Sigmoid colon (tissue), 6 donors: ENCODE measurements at regions not wholly inside any gene's neighbourhood (a gene's known extent, or its start where the extent isn't known, plus 50 kb on each side); places are given as distances from the start of the nearest gene placed in this dataset.
"Not testable (repeated sequence)": the region's sequence is repeated elsewhere in the genome, so short reads cannot be mapped to it uniquely, and the experiment has no call there.

ENCODE experiments used
- DNase-seq: peaks from one replicate; pipeline ENCODE4 v3.0.0-alpha.2; 2019
- H3K27ac ChIP-seq, 4 donors: fragments of 200-600 bp; sonication (generic); one replicate each; pipeline ENCODE4 v1.5.1; 2016 to 2019; ENCODE audit warnings: mild to moderate bottlenecking in 1 of 4
- H3K27me3 ChIP-seq, 3 donors: fragments of 200-600 bp; sonication (generic); one replicate each; pipeline ENCODE4 v1.5.1; 2019; ENCODE audit warnings: mild to moderate bottlenecking in 1 of 3
- H3K36me3 ChIP-seq, 4 donors: fragments of 200-600 bp; sonication (generic); one replicate each; pipeline ENCODE4 v1.5.1; 2016 to 2019
- H3K4me1 ChIP-seq, 4 donors: fragments of 200-600 bp; sonication (generic); one replicate each; pipeline ENCODE4 v1.5.1; 2017 to 2019
- H3K4me3 ChIP-seq, 4 donors: fragments of 200-600 bp; sonication (generic); one replicate each; pipeline ENCODE4 v1.5.1; 2017 to 2019; ENCODE audit warnings: mild to moderate bottlenecking in 2 of 4, moderate library complexity in 1 of 4
- H3K9me3 ChIP-seq, 4 donors: fragments of 200-600 bp in 3 of 4; sonication (generic) in 3 of 4; one replicate each; pipeline versions ENCODE4 v1.5.1 to v1.6.1; 2013 to 2019
- CTCF ChIP-seq, 4 experiments: fragments of 450-650 bp in 3 of 4; fragments of 200-600 bp in 1 of 4; IDR thresholded peaks; one replicate each; pipeline ENCODE4 v1.5.1; 2016 to 2019; ENCODE audit warnings: antibody characterized with exemption in 4 of 4, mild to moderate bottlenecking in 3 of 4, moderate library complexity in 2 of 4
- EP300 ChIP-seq, 4 donors: sonication (generic); formaldehyde crosslinking; IDR thresholded peaks; one replicate each; pipeline ENCODE4 v1.6.1; 2017; ENCODE audit warnings: antibody characterized with exemption in 4 of 4
- POLR2A ChIP-seq, 2 donors: fragments of 450-650 bp; IDR thresholded peaks; one replicate each; pipeline ENCODE4 v1.6.1; 2016; ENCODE audit warnings: antibody characterized with exemption in 2 of 2, mild to moderate bottlenecking in 2 of 2, moderate library complexity in 2 of 2
- POLR2AphosphoS5 ChIP-seq, 4 donors: sonication (generic); formaldehyde crosslinking; IDR thresholded peaks; one replicate each; pipeline ENCODE4 v1.6.1; 2017; ENCODE audit warnings: antibody characterized with exemption in 4 of 4
- WGBS, 2 donors: extraction: QIAGEN DNeasy Blood & Tissue Kit; methylation state at CpG; one replicate each; pipeline ENCODE4 v1.1.7; 2013; 5-methylcytosine and 5-hydroxymethylcytosine counted together
- intact Hi-C: fragments of 100-400 bp; cut with DNase I; formaldehyde crosslinking; loops from one replicate; pipeline ENCODE4 v1.15.1; 2023
- donor health status: healthy with polysubstance abuse.
- donor health status: healthy.

DNA sequence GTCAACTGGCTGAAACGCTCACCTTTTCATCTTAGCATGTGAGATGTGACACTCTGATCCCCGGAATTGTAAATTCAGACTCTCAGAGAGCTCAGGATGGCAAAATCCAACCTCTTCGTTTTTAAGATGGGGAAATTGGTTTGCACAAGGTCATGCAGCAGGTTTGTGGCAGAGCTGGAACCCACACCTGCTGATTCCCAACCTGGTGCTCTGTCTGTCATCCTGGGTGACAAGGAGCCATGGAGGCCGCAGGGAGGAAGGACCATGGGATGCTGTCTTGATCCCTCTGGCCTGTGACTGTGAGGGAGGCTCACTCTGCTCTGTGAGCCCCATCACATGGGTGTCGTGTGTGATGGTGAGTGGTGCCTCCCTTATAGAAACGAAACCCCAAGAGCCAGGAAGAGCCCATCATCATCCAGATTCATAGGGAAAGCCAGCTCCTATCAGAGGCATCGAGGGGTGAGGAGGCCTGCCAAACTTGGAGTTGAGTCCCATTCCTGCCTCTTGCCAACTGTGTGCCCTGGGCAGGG, 87.4 kb upstream of the SYT13 start:
- intact Hi-C loops = loop anchor here (5.0 kb wide), 2 partner anchors 284 to 399 kb away; no protein-coding TSS in a partner anchor
- 83 to 88% methylated on average over 7 of the region's 7 CpGs for WGBS, 2 donors
- Histone ChIP-seq H3K27me3 (peaks cover 0 to 24% (median 8%) of the 10 kb centered on the region in 3 donors), H3K4me3 (no peak overlapping the region), H3K9me3 (no peaks in the 10 kb centered on the region), H3K36me3 (no peaks in the 10 kb centered on the region), H3K27ac (no peak overlapping the region), H3K4me1 (peaks cover 0 to 5% (median 2%) of the 10 kb centered on the region in 4 donors)
- no peak for DNase-seq
- TF ChIP-seq CTCF (IDR thresholded peaks at IDR 0.05) (no peak), EP300 (IDR thresholded peaks at IDR 0.05) (no peak), POLR2AphosphoS5 (IDR thresholded peaks at IDR 0.05) (no peak), POLR2A (IDR thresholded peaks at IDR 0.05) (no peak)

- not testable (repeated sequence) for H3K4me1 ChIP-seq, DNase-seq, H3K9me3 ChIP-seq, H3K27ac ChIP-seq, H3K4me3 ChIP-seq, H3K36me3 ChIP-seq
- intact Hi-C loops = loop anchor here (5.0 kb wide), 2 partner anchors 285 to 400 kb away; no protein-coding TSS in a partner anchor
- WGBS, 2 donors = 52 to 78% methylated on average over 16 of the region's 16 CpGs
- H3K27me3 ChIP-seq = peaks cover 0 to 24% (median 8%) of the 10 kb centered on the region in 3 donors
These were observed 86.3 kb upstream of the SYT13 start for GRCh38 chr11:45372414-45372813.

DNA sequence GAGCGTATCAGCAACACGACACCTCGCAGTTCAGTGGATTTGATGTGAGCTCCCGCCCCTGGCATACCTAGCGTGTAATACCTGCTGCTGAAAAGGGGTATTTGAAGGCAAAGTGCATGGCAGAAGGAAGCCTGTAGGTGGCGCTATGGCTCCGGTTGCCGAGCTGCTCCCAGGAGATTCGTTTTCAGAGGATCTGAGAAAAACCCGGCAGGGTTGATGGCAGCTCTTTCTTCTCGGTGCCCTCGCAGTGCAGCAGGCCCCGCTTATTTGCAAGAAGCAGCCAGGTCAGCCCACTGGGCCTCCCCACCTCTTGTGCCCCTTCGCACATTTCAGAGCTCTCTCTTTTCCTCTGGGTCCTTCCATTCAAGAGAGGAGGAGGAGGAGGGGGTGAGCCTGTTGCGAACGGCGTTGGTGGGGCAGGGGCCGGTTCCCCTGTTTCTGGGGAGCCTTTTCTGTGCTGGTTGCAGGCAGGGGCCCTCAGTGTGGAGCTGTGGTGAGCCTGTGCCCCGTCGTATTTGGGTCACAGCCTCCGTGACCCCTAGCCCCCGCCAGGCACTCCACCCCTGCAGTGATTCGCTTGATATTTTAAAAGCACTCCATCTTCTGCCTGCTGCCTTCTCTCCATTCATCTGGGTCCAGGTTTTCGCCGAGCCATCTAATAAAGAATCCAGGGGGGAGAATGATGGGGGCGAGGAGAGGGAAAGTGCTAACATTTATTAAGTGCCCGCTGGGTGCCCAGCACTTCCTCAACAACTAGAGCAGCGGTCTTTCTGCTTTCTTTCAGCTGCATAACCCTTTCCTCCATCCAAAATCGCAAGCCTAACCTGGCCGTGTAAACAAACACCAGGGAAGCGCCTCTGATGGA, 85.3 kb upstream of the SYT13 start:
- H3K27me3 ChIP-seq = peaks cover 0 to 24% (median 8%) of the 10 kb centered on the region in 3 donors
- 28 to 31% methylated on average over 31 of the region's 31 CpGs for WGBS, 2 donors
- no peak for DNase-seq
- H3K9me3 ChIP-seq = no peaks in the 10 kb centered on the region
- H3K27ac ChIP-seq = no peak overlapping the region
- H3K36me3 ChIP-seq = no peaks in the 10 kb centered on the region
- intact Hi-C loops = loop anchor here (5.0 kb wide), 2 partner anchors 286 to 401 kb away; no protein-coding TSS in a partner anchor
- no peak overlapping the region for H3K4me3 ChIP-seq
- peaks cover 0 to 5% (median 2%) of the 10 kb centered on the region in 4 donors for H3K4me1 ChIP-seq
- no peak for TF ChIP-seq POLR2AphosphoS5 (IDR thresholded peaks at IDR 0.05)
- TF ChIP-seq POLR2A (IDR thresholded peaks at IDR 0.05) = no peak
- peak in 3 of 4 experiments; percentile 57 to 78 (median 72) for TF ChIP-seq CTCF (IDR thresholded peaks at IDR 0.05)
- TF ChIP-seq EP300 (IDR thresholded peaks at IDR 0.05) = no peak

DNA sequence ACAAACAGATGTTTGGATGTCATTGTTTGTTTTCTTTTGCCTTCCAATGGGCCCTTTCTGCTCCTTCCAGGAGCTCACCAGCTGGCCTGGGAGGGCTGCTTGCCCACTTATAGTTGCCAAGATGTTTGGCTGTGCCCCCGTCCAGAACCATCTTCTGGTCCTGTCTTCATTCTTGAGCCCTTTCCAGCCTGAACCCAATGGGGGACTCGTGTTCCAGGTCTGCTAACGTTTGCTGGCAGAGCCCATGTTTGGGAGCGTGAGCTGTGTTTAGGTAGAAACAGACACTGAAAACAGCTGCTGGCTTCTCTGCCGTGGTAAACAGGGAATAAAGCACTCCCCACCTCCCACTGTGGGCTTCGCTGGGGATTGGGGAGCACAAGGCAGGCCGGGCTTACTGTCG, 83.2 kb upstream of the SYT13 start:
- Histone ChIP-seq H3K27ac (no peak overlapping the region), H3K4me3 (no peak overlapping the region), H3K4me1 (peaks cover 0 to 5% (median 2%) of the 10 kb centered on the region in 4 donors), H3K9me3 (no peaks in the 10 kb centered on the region), H3K27me3 (peaks cover 0 to 24% (median 8%) of the 10 kb centered on the region in 3 donors), H3K36me3 (no peaks in the 10 kb centered on the region)
- 64 to 68% methylated on average over 8 of the region's 8 CpGs for WGBS, 2 donors
- no peak for TF ChIP-seq EP300 (IDR thresholded peaks at IDR 0.05)
- TF ChIP-seq CTCF (IDR thresholded peaks at IDR 0.05) = no peak
- no peak for TF ChIP-seq POLR2AphosphoS5 (IDR thresholded peaks at IDR 0.05)
- no peak for TF ChIP-seq POLR2A (IDR thresholded peaks at IDR 0.05)
- DNase-seq = no peak
- intact Hi-C loops = no loop called here

DNA sequence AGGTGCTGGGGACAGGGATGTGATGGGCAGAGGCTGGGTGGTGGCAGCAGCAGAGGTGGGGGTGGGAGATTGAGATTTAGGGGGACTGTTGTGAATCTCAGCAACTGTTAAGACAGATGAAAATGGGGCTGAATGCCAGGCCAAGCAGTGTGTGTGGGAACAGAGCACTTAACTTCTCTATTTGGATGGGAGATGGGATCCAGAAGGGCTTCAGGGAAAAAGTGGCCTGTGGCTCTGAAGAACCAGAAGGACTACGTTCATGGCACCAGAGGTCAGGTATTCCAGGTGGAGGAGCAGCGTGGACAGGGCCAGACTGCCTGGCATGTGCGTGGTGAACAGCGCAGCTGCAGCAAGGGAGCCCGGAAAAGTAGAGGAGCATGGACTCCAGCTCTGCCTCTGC, 82.6 kb upstream of the SYT13 start:
- H3K4me1 ChIP-seq = peaks cover 0 to 5% (median 2%) of the 10 kb centered on the region in 4 donors
- peaks cover 0 to 24% (median 8%) of the 10 kb centered on the region in 3 donors for H3K27me3 ChIP-seq
- no peaks in the 10 kb centered on the region for H3K36me3 ChIP-seq
- WGBS, 2 donors = 89 to 91% methylated on average over 5 of the region's 5 CpGs
- H3K27ac ChIP-seq = no peak overlapping the region
- DNase-seq = no peak
- intact Hi-C loops = no loop called here
- no peaks in the 10 kb centered on the region for H3K9me3 ChIP-seq
- no peak overlapping the region for H3K4me3 ChIP-seq
- TF ChIP-seq POLR2A (IDR thresholded peaks at IDR 0.05) (no peak), POLR2AphosphoS5 (IDR thresholded peaks at IDR 0.05) (no peak), CTCF (IDR thresholded peaks at IDR 0.05) (no peak), EP300 (IDR thresholded peaks at IDR 0.05) (no peak)
